ENCODE measurements at regions not wholly inside any gene's neighbourhood (a gene's known extent, or its start where the extent isn't known, plus 50 kb on each side); places are given as distances from the start of the nearest gene placed in this dataset.
"Not testable (repeated sequence)": the region's sequence is repeated elsewhere in the genome, so short reads cannot be mapped to it uniquely, and the experiment has no call there.

- intact Hi-C loops (cut with DNase I; ENCODE audit: low total_unique reads), result no loop called here
Observed at GRCh38 chrX:116318672-116319071, 117.7 kb upstream of the SLC6A14 start.

GRCh38 chrX:116321711-116322110 is 114.7 kb upstream of the SLC6A14 start:
- no peaks in the 10 kb centered on the region for H3K36me3 ChIP-seq
- H3K27ac ChIP-seq, result no peak overlapping the region
- H3K27me3 ChIP-seq, result peaks cover 0 to 4% of the 10 kb centered on the region in 2 donors
- H3K4me3 ChIP-seq, result no peak overlapping the region
- H3K9me3 ChIP-seq, result no peaks in the 10 kb centered on the region
- TF ChIP-seq POLR2AphosphoS5 (IDR thresholded peaks at IDR 0.05) (no peak), CTCF (IDR thresholded peaks at IDR 0.05) (no peak), POLR2A (IDR thresholded peaks at IDR 0.05) (no peak)
- no peak for DNase-seq (ENCODE audit: low spot score in 2 of 2)
- intact Hi-C loops (cut with DNase I; ENCODE audit: low total_unique reads), result no loop called here
- H3K4me1 ChIP-seq, result no peaks in the 10 kb centered on the region

More at GRCh38 chrX:116318672-116319071, 117.7 kb upstream of the SLC6A14 start:
- TF ChIP-seq CTCF (IDR thresholded peaks at IDR 0.05), result no peak
- peaks cover 0 to 4% of the 10 kb centered on the region in 2 donors for H3K27me3 ChIP-seq
- no peak overlapping the region for H3K27ac ChIP-seq
- no peaks in the 10 kb centered on the region for H3K4me1 ChIP-seq
- H3K36me3 ChIP-seq, result no peaks in the 10 kb centered on the region
- no peak overlapping the region for H3K4me3 ChIP-seq
- no peaks in the 10 kb centered on the region for H3K9me3 ChIP-seq
- DNase-seq (ENCODE audit: low spot score in 2 of 2), result no peak

GRCh38 chrX:116332026-116332425 is 104.4 kb upstream of the SLC6A14 start:
- H3K4me1 ChIP-seq; DNase-seq (ENCODE audit: low spot score in 2 of 2); H3K36me3 ChIP-seq; H3K4me3 ChIP-seq; intact Hi-C loops (cut with DNase I; ENCODE audit: low total_unique reads); H3K9me3 ChIP-seq; H3K27ac ChIP-seq: not testable (repeated sequence)
- H3K27me3 ChIP-seq, result peaks cover 0 to 17% of the 10 kb centered on the region in 2 donors

GRCh38 chrX:116334797-116335196 is 101.6 kb upstream of the SLC6A14 start:
- H3K4me1 ChIP-seq; H3K27ac ChIP-seq; DNase-seq (ENCODE audit: low spot score in 2 of 2); H3K27me3 ChIP-seq; H3K4me3 ChIP-seq; H3K36me3 ChIP-seq; H3K9me3 ChIP-seq; intact Hi-C loops (cut with DNase I; ENCODE audit: low total_unique reads): not testable (repeated sequence)

- H3K4me1 ChIP-seq, result no peaks in the 10 kb centered on the region
- TF ChIP-seq POLR2A (IDR thresholded peaks at IDR 0.05) (no peak), POLR2AphosphoS5 (IDR thresholded peaks at IDR 0.05) (no peak)
- no peak overlapping the region for H3K27ac ChIP-seq
- H3K9me3 ChIP-seq, result peaks cover 0 to 6% of the 10 kb centered on the region in 2 donors
- H3K4me3 ChIP-seq, result no peak overlapping the region
- no peaks in the 10 kb centered on the region for H3K36me3 ChIP-seq
- intact Hi-C loops (cut with DNase I; ENCODE audit: low total_unique reads), result no loop called here
- no peaks in the 10 kb centered on the region for H3K27me3 ChIP-seq
- DNase-seq (ENCODE audit: low spot score in 2 of 2), result no peak
Observed at GRCh38 chrX:116339407-116339806, 97.0 kb upstream of the SLC6A14 start.

GRCh38 chrX:116342903-116343302 is 93.5 kb upstream of the SLC6A14 start:
- no peak for TF ChIP-seq CTCF (IDR thresholded peaks at IDR 0.05)
- no peak for TF ChIP-seq POLR2A (IDR thresholded peaks at IDR 0.05)
- TF ChIP-seq POLR2AphosphoS5 (IDR thresholded peaks at IDR 0.05), result no peak

GRCh38 chrX:116345958-116346357 is 90.4 kb upstream of the SLC6A14 start:
- H3K4me1 ChIP-seq, result no peaks in the 10 kb centered on the region
- H3K27me3 ChIP-seq, result peaks cover 0 to 3% of the 10 kb centered on the region in 2 donors
- intact Hi-C loops (cut with DNase I; ENCODE audit: low total_unique reads), result no loop called here
- H3K9me3 ChIP-seq, result no peaks in the 10 kb centered on the region
- TF ChIP-seq POLR2A (IDR thresholded peaks at IDR 0.05), result no peak
- TF ChIP-seq POLR2AphosphoS5 (IDR thresholded peaks at IDR 0.05), result no peak
- no peak for TF ChIP-seq CTCF (IDR thresholded peaks at IDR 0.05)
- no peak overlapping the region for H3K27ac ChIP-seq
- H3K4me3 ChIP-seq, result no peak overlapping the region
- no peaks in the 10 kb centered on the region for H3K36me3 ChIP-seq
- no peak for DNase-seq (ENCODE audit: low spot score in 2 of 2)

More at GRCh38 chrX:116342903-116343302, 93.5 kb upstream of the SLC6A14 start:
- Histone ChIP-seq H3K9me3 (peaks cover 0 to 6% of the 10 kb centered on the region in 2 donors), H3K27me3 (no peaks in the 10 kb centered on the region), H3K36me3 (no peaks in the 10 kb centered on the region), H3K4me3 (no peak overlapping the region), H3K4me1 (no peaks in the 10 kb centered on the region), H3K27ac (no peak overlapping the region)
- DNase-seq (ENCODE audit: low spot score in 2 of 2), result no peak
- intact Hi-C loops (cut with DNase I; ENCODE audit: low total_unique reads), result no loop called here
